ENCODE measurements at regions not wholly inside any gene's neighbourhood (a gene's known extent, or its start where the extent isn't known, plus 50 kb on each side); places are given as distances from the start of the nearest gene placed in this dataset.
"Not testable (repeated sequence)": the region's sequence is repeated elsewhere in the genome, so short reads cannot be mapped to it uniquely, and the experiment has no call there.

GRCh38 chr9:99638971-99639370 is 182.7 kb upstream of the NR4A3 start:
- no peak for DNase-seq

- DNase-seq, result no peak
Observed at GRCh38 chr9:99647604-99648003, 174.1 kb upstream of the NR4A3 start.

- no peak for DNase-seq
Observed at GRCh38 chr9:99650187-99650874, 171.4 kb upstream of the NR4A3 start.

- DNase-seq, result peak; percentile 15
Observed at GRCh38 chr9:99660191-99660636, 161.5 kb upstream of the NR4A3 start.

- DNase-seq, result no peak
Observed at GRCh38 chr9:99663297-99663696, 158.4 kb upstream of the NR4A3 start.

- no peak for DNase-seq
Observed at GRCh38 chr9:99663856-99664255, 157.8 kb upstream of the NR4A3 start.

- DNase-seq, result no peak
Observed at GRCh38 chr9:99666571-99666970, 155.1 kb upstream of the NR4A3 start.

- DNase-seq, result not testable (repeated sequence)
Observed at GRCh38 chr9:99670886-99671285, 150.8 kb upstream of the NR4A3 start.

- no peak for DNase-seq
Observed at GRCh38 chr9:99677281-99677680, 144.4 kb upstream of the NR4A3 start.

- DNase-seq, result no peak
Observed at GRCh38 chr9:99678566-99678965, 143.1 kb upstream of the NR4A3 start.

- no peak for DNase-seq
Observed at GRCh38 chr9:99680191-99680590, 141.5 kb upstream of the NR4A3 start.

- no peak for DNase-seq
Observed at GRCh38 chr9:99681113-99681512, 140.6 kb upstream of the NR4A3 start.

- no peak for DNase-seq
Observed at GRCh38 chr9:99682378-99682777, 139.3 kb upstream of the NR4A3 start.

GRCh38 chr9:99682870-99683269 is 138.8 kb upstream of the NR4A3 start:
- no peak for DNase-seq

GRCh38 chr9:99690573-99690972 is 131.1 kb upstream of the NR4A3 start:
- DNase-seq, result peak; percentile 18

GRCh38 chr9:99693888-99694287 is 127.8 kb upstream of the NR4A3 start:
- no peak for DNase-seq

- no peak for DNase-seq
Observed at GRCh38 chr9:99694393-99694792, 127.3 kb upstream of the NR4A3 start.

GRCh38 chr9:99699396-99699795 is 122.3 kb upstream of the NR4A3 start:
- DNase-seq, result no peak

GRCh38 chr9:99712214-99712613 is 109.5 kb upstream of the NR4A3 start:
- DNase-seq, result no peak

GRCh38 chr9:99713838-99714306 is 107.8 kb upstream of the NR4A3 start:
- no peak for DNase-seq

- no peak for DNase-seq
Observed at GRCh38 chr9:99718631-99719030, 103.1 kb upstream of the NR4A3 start.

GRCh38 chr9:99720455-99721050 is 101.1 kb upstream of the NR4A3 start:
- DNase-seq, result no peak

GRCh38 chr9:99721898-99722297 is 99.8 kb upstream of the NR4A3 start:
- no peak for DNase-seq

GRCh38 chr9:99722877-99723276 is 98.8 kb upstream of the NR4A3 start:
- no peak for DNase-seq

GRCh38 chr9:99724640-99725039 is 97.0 kb upstream of the NR4A3 start:
- DNase-seq, result no peak

All from femur (tissue), 1 donor.